ENCODE measurements at regions not wholly inside any gene's neighbourhood (a gene's known extent, or its start where the extent isn't known, plus 50 kb on each side); places are given as distances from the start of the nearest gene placed in this dataset.

GRCh38 chr2:83970217-83970929, 488.7 kb downstream of the SUCLG1 start:
- H3K4me1 ChIP-seq (ENCODE audit: control insufficient read depth, insufficient read depth, low read length), result no peaks in the 10 kb centered on the region
- intact Hi-C loops (cut with micrococcal nuclease; ENCODE audit: unreplicated experiment) (no loop called here), in situ Hi-C loops (cut with HindIII; ENCODE audit: low pct_unique_long_range_greater_than_20kb, low sequenced_read_pairs) (no loop called here)
- H3K9me3 ChIP-seq (ENCODE audit: control insufficient read depth, insufficient read depth, low read depth, low read length), result no peaks in the 10 kb centered on the region
- no peak for DNase-seq (ENCODE audit: low read depth, low spot score)
- no peaks in the 10 kb centered on the region for H3K27me3 ChIP-seq (ENCODE audit: control insufficient read depth, insufficient read depth, low read length)
- H3K36me3 ChIP-seq (ENCODE audit: control insufficient read depth, insufficient read depth, low read length), result no peaks in the 10 kb centered on the region
- BruUV-seq (replicated peaks), result no TSS peak
- no peak overlapping the region for H3K27ac ChIP-seq (ENCODE audit: low read length)
- ChIA-PET POLR2A (no interaction called here), CTCF (no interaction called here)
- TF ChIP-seq REST (IDR thresholded peaks at IDR 0.05; ENCODE audit: insufficient read depth in 1 of 2, low read depth in 2 of 2, low read length in 1 of 2), result no peak
- TF ChIP-seq POLR2AphosphoS5 (IDR thresholded peaks at IDR 0.05; ENCODE audit: low read depth, low read length), result no peak
- no peak for TF ChIP-seq CTCF (IDR thresholded peaks at IDR 0.05)
- no peak for TF ChIP-seq TCF7L2 (IDR thresholded peaks at IDR 0.05; ENCODE audit: low read depth, low read length)
- no peak for TF ChIP-seq SIN3A (IDR thresholded peaks at IDR 0.05; ENCODE audit: borderline replicate concordance, insufficient read depth, low read depth, low read length)
- ATAC-seq, result no peak
- H3K4me3 ChIP-seq (ENCODE audit: low read depth in 2 of 2, low read length in 2 of 2), result no peak overlapping the region

- DNase-seq (ENCODE audit: low read depth, low spot score), result no peak
- in situ Hi-C loops (cut with HindIII; ENCODE audit: low pct_unique_long_range_greater_than_20kb, low sequenced_read_pairs), result no loop called here
- H3K27ac ChIP-seq (ENCODE audit: low read length), result no peak overlapping the region
- no peak overlapping the region for H3K4me3 ChIP-seq (ENCODE audit: low read depth in 2 of 2, low read length in 2 of 2)
- BruUV-seq (replicated peaks), result no TSS peak
- intact Hi-C loops (cut with micrococcal nuclease; ENCODE audit: unreplicated experiment), result no loop called here
- H3K9me3 ChIP-seq (ENCODE audit: control insufficient read depth, insufficient read depth, low read depth, low read length), result no peaks in the 10 kb centered on the region
- H3K27me3 ChIP-seq (ENCODE audit: control insufficient read depth, insufficient read depth, low read length), result no peaks in the 10 kb centered on the region
- H3K4me1 ChIP-seq (ENCODE audit: control insufficient read depth, insufficient read depth, low read length), result no peaks in the 10 kb centered on the region
- CTCF ChIA-PET, result no interaction called here
- no peak for TF ChIP-seq POLR2AphosphoS5 (IDR thresholded peaks at IDR 0.05; ENCODE audit: low read depth, low read length)
- TF ChIP-seq TCF7L2 (IDR thresholded peaks at IDR 0.05; ENCODE audit: low read depth, low read length), result no peak
- no peak for TF ChIP-seq REST (IDR thresholded peaks at IDR 0.05; ENCODE audit: insufficient read depth in 1 of 2, low read depth in 2 of 2, low read length in 1 of 2)
- no peak for TF ChIP-seq CTCF (IDR thresholded peaks at IDR 0.05)
- no peak for TF ChIP-seq SIN3A (IDR thresholded peaks at IDR 0.05; ENCODE audit: borderline replicate concordance, insufficient read depth, low read depth, low read length)
- H3K36me3 ChIP-seq (ENCODE audit: control insufficient read depth, insufficient read depth, low read length), result no peaks in the 10 kb centered on the region
- ATAC-seq, result no peak
- POLR2A ChIA-PET, result no interaction called here
Observed at GRCh38 chr2:83969085-83969484, 490.0 kb downstream of the SUCLG1 start.

All from Panc1 (cell line).